NCI-H226 (cell line): ENCODE measurements at regions not wholly inside any gene's neighbourhood (a gene's known extent, or its start where the extent isn't known, plus 50 kb on each side); places are given as distances from the start of the nearest gene placed in this dataset.
"Not testable (repeated sequence)": the region's sequence is repeated elsewhere in the genome, so short reads cannot be mapped to it uniquely, and the experiment has no call there.

Source experiments
- DNase-seq: peaks from one replicate; pipeline ENCODE4 v3.0.0-alpha.2; 2015

- no peak for DNase-seq
Measured at GRCh38 chr14:81765651-81766275, 232.1 kb upstream of the SEL1L start.

- DNase-seq: no peak
Measured at GRCh38 chr14:81766321-81766915, 232.8 kb upstream of the SEL1L start.

- DNase-seq: no peak
Measured at GRCh38 chr14:81767266-81767995, 233.8 kb upstream of the SEL1L start.

- no peak for DNase-seq
Measured at GRCh38 chr14:81771651-81772275, 238.1 kb upstream of the SEL1L start.

- no peak for DNase-seq
Measured at GRCh38 chr14:81772381-81772780, 238.7 kb upstream of the SEL1L start.

GRCh38 chr14:81776531-81776930 lies 242.9 kb upstream of the SEL1L start:
- no peak for DNase-seq

GRCh38 chr14:81781798-81782197 lies 248.1 kb upstream of the SEL1L start:
- DNase-seq: not testable (repeated sequence)

GRCh38 chr14:81784084-81784483 lies 250.4 kb upstream of the SEL1L start:
- DNase-seq: no peak

GRCh38 chr14:81797315-81797714 lies 263.7 kb upstream of the SEL1L start:
- DNase-seq: no peak

GRCh38 chr14:81801921-81802320 lies 268.3 kb upstream of the SEL1L start:
- DNase-seq: no peak

- no peak for DNase-seq
Measured at GRCh38 chr14:81802341-81802740, 268.7 kb upstream of the SEL1L start.

- DNase-seq: no peak
Measured at GRCh38 chr14:81805785-81806184, 272.1 kb upstream of the SEL1L start.

GRCh38 chr14:81811705-81812269 lies 278.1 kb upstream of the SEL1L start:
- no peak for DNase-seq

- DNase-seq: no peak
Measured at GRCh38 chr14:81818271-81818670, 284.6 kb upstream of the SEL1L start.

- DNase-seq: no peak
Measured at GRCh38 chr14:81819344-81819743, 285.7 kb upstream of the SEL1L start.

GRCh38 chr14:81819910-81820309 lies 286.3 kb upstream of the SEL1L start:
- DNase-seq: no peak

GRCh38 chr14:81826081-81826480 lies 292.4 kb upstream of the SEL1L start:
- DNase-seq: no peak

- no peak for DNase-seq
Measured at GRCh38 chr14:81829447-81829846, 295.8 kb upstream of the SEL1L start.

- no peak for DNase-seq
Measured at GRCh38 chr14:81831128-81831820, 297.6 kb upstream of the SEL1L start.

GRCh38 chr14:81834308-81834707 lies 300.7 kb upstream of the SEL1L start:
- DNase-seq: no peak

- DNase-seq: no peak
Measured at GRCh38 chr14:81837304-81837703, 303.7 kb upstream of the SEL1L start.

- no peak for DNase-seq
Measured at GRCh38 chr14:81839056-81839455, 305.4 kb upstream of the SEL1L start.

GRCh38 chr14:81841346-81841745 lies 307.7 kb upstream of the SEL1L start:
- DNase-seq: no peak
